ENCODE measurements at regions not wholly inside any gene's neighbourhood (a gene's known extent, or its start where the extent isn't known, plus 50 kb on each side); places are given as distances from the start of the nearest gene placed in this dataset.

- Mint-ChIP-seq H3K9me3 (peaks cover 16% of the 10 kb centered on the region), H3K4me1 (no peaks in the 10 kb centered on the region), H3K27me3 (peaks cover 7% of the 10 kb centered on the region), H3K36me3 (peaks cover 4% of the 10 kb centered on the region), H3K27ac (no peak overlapping the region), H3K4me3 (no peak overlapping the region)
These were observed 326.6 kb downstream of the PHKB start for GRCh38 chr16:47787696-47788095.

- Mint-ChIP-seq H3K4me1 (peaks cover 16% of the 10 kb centered on the region), H3K4me3 (no peak overlapping the region), H3K9me3 (no peaks in the 10 kb centered on the region), H3K27me3 (no peaks in the 10 kb centered on the region), H3K27ac (no peak overlapping the region), H3K36me3 (no peaks in the 10 kb centered on the region)
These were observed 320.5 kb downstream of the PHKB start for GRCh38 chr16:47781673-47782072.

DNA sequence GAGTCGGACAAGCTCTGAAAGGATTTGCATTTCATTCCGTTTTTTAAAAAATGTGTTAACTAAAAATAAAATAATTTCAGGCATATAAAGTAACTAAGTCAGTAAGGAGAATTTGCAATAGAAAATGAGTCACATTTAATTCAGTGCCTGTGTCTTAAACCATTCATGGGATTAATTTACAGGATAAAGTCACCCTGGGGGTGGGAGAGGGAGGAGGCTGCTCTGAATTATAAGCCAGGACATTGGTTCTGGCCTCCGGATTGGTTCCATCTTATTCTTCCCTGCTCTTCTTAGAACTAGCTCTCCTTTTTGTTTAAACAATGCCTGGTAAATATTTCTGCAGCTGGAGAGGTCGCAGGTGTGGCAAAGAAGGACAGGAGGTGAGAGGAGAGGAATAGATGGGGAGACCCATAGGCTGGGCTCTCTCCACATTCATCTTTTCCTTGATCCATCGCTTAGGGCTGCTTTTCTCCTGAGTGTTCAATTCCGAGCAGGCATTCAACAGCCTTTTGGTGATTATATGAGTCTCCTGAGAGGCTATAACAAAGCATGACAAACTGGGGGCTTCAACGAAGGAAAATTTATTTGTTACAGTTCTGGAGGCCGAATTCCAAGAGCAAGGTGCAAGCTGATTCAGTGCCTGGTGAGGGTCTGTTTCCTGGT, 319.2 kb downstream of the PHKB start:
- Mint-ChIP-seq H3K4me1 (peaks cover 16% of the 10 kb centered on the region), H3K27ac (no peak overlapping the region), H3K36me3 (no peaks in the 10 kb centered on the region), H3K27me3 (no peaks in the 10 kb centered on the region), H3K4me3 (peak overlapping the region; percentile 86), H3K9me3 (no peaks in the 10 kb centered on the region)

DNA sequence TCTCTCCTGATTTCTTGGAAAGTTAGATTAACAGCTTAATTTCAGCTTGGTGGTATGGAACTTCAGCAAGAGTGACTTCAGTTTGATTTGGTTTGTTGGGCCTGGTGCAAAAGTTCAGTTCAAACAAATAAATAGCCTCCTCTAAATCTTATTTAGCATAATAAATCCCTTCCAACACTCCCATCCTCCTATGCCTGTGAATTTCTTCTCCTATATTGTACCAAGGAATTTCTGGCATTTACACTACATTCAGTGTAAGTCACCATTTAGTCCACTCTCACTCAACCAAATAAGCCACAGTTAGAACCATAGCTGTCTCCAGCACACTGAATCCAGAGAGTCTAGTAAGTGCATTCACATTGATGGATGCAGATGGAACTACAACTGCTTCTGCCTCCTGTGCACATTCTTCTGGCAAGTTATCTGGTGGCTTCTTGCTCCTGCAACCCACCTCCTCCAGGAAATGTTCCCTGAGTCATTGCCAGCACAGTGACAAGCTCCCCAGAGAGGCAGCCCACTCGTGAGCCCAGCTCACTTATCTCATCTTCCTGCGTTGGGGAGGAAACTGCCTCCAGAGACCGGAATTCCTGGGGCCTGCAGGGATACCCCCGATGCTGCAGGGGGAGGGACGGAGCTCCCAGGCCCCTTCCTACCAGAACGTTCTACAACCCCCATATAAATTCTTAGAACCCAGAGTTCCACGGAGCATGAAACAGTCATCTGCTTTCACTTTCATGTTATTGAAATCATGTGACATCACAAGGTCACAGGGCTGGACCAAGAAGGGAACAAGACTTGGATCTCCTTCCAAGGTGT, 318.3 kb downstream of the PHKB start:
- Mint-ChIP-seq H3K27me3 (no peaks in the 10 kb centered on the region), H3K4me3 (peak overlapping the region; percentile 86), H3K27ac (peak overlapping the region; percentile 52)

DNA sequence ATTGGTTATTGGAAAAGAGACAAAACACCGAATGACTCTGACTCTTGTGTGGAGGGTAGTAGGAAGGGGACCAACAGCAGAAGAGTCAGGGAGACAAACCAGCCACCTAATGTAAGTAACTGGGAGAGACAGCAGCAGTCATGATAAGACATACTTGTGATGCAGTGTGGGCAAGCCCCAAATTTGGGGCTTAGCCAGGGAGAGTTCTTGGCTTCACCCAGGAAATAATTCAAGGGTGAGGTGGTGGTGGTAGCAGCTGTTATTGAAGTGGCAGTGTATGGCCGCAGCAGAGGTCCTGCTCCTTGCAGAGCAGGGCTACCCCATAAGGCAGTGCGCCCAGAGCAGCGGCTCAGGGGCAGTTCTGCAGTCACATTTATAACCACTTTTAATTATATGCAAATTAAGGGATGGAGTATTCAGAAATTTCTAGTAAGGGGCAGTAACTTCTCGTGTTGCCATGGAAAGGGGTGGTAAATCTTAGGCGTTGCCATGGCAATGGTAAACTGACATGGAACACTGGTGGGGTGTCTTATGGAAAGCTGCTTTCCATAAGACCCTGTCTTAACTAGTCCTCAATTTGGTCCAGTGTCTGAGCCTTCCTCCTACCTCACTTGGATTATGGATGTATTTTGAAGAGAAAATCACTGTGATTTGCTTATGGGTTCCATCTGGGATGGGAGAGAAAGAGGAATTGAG, 317.1 kb downstream of the PHKB start:
- Mint-ChIP-seq H3K9me3 (no peaks in the 10 kb centered on the region), H3K4me1 (peaks cover 16% of the 10 kb centered on the region), H3K27ac (no peak overlapping the region), H3K36me3 (no peaks in the 10 kb centered on the region), H3K27me3 (peaks cover 3% of the 10 kb centered on the region), H3K4me3 (no peak overlapping the region)

More for the DNA sequence above, 318.3 kb downstream of the PHKB start:
- Mint-ChIP-seq H3K4me1 (peaks cover 16% of the 10 kb centered on the region), H3K36me3 (no peaks in the 10 kb centered on the region), H3K9me3 (no peaks in the 10 kb centered on the region)

DNA sequence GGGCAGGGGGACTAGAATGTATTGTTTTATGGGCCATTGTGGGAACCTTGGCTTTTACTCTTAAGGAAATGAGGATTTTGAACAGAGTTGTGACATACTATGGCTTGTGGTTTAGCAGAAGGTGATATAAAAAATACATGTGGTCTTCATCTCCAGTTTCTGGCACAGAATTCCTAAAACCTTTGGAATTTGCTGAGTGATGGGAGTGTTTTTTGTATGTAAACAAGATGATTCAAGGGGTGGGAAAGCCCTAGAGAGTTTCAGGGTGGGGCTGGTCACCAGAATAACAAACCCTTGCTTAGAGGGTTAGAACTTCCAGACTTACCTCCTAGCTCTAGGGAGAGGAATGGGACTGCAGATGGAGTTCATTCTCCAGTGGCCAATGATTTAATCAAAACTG, 316.1 kb downstream of the PHKB start:
- H3K27ac Mint-ChIP-seq: no peak overlapping the region
- H3K9me3 Mint-ChIP-seq: no peaks in the 10 kb centered on the region
- peaks cover 5% of the 10 kb centered on the region for H3K27me3 Mint-ChIP-seq
- no peak overlapping the region for H3K4me3 Mint-ChIP-seq
- H3K4me1 Mint-ChIP-seq: peaks cover 16% of the 10 kb centered on the region
- no peaks in the 10 kb centered on the region for H3K36me3 Mint-ChIP-seq

GRCh38 chr16:47774661-47775060, 313.5 kb downstream of the PHKB start:
- no peak overlapping the region for H3K27ac Mint-ChIP-seq
- H3K4me3 Mint-ChIP-seq: no peak overlapping the region
- peaks cover 12% of the 10 kb centered on the region for H3K4me1 Mint-ChIP-seq
- H3K36me3 Mint-ChIP-seq: no peaks in the 10 kb centered on the region
- H3K27me3 Mint-ChIP-seq: peaks cover 5% of the 10 kb centered on the region
- H3K9me3 Mint-ChIP-seq: no peaks in the 10 kb centered on the region

DNA sequence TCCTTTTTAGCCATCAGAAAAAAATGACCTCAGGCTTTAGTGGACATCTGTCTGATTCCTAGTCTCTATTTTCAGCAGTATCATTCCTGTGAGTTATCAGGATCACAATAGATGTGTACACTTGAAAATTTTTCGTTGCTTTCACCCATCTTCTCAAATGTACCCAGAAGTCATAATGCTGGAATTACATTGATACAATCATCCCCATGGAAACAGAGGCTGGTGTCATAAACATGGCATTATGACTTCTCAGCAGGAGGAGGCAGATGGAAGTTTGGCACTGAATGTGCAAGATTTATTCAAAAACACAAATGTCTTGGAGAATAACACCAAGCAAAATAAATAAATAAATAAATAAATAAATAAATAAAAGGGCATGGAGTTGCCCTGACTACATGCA, 292.5 kb downstream of the PHKB start:
- H3K27me3 Mint-ChIP-seq: peaks cover 11% of the 10 kb centered on the region
- H3K4me1 Mint-ChIP-seq: no peaks in the 10 kb centered on the region
- H3K4me3 Mint-ChIP-seq: no peak overlapping the region
- no peaks in the 10 kb centered on the region for H3K36me3 Mint-ChIP-seq
- H3K27ac Mint-ChIP-seq: no peak overlapping the region
- no peaks in the 10 kb centered on the region for H3K9me3 Mint-ChIP-seq

Data from activated naive CD4-positive, alpha-beta T cell treated with anti-CD3 and anti-CD28 coated beads, Interleukin-2, amount 50 U/mL, for 24 hours (primary cell).